ENCODE measurements at regions not wholly inside any gene's neighbourhood (a gene's known extent, or its start where the extent isn't known, plus 50 kb on each side); places are given as distances from the start of the nearest gene placed in this dataset.

GRCh38 chr16:65515193-65515592 lies 393.3 kb upstream of the CDH11 start:
- no peak for DNase-seq (ENCODE audit: low read depth)
- Histone ChIP-seq H3K27me3 (ENCODE audit: control insufficient read depth, insufficient read depth, low read length) (no peaks in the 10 kb centered on the region; the same call in 1 of the 2 replicates), H3K4me3 (ENCODE audit: low read depth, low read length) (no peak overlapping the region), H3K36me3 (ENCODE audit: control insufficient read depth, insufficient read depth, low read length) (no peaks in the 10 kb centered on the region)
- TF ChIP-seq CTCF (IDR thresholded peaks at IDR 0.05; ENCODE audit: insufficient read depth, low read depth, low read length), result no peak
- ChIA-PET POLR2A (no interaction called here), CTCF (no interaction called here)

- Histone ChIP-seq H3K27me3 (ENCODE audit: control insufficient read depth, insufficient read depth, low read length) (no peaks in the 10 kb centered on the region), H3K36me3 (ENCODE audit: control insufficient read depth, insufficient read depth, low read length) (no peaks in the 10 kb centered on the region), H3K4me3 (ENCODE audit: low read depth, low read length) (no peak overlapping the region)
- TF ChIP-seq CTCF (IDR thresholded peaks at IDR 0.05; ENCODE audit: insufficient read depth, low read depth, low read length), result no peak
- no peak for DNase-seq (ENCODE audit: low read depth)
- POLR2A ChIA-PET, result no interaction called here
- CTCF ChIA-PET, result no interaction called here
These were observed 389.0 kb upstream of the CDH11 start for GRCh38 chr16:65510850-65511249.

GRCh38 chr16:65510241-65510640 lies 388.4 kb upstream of the CDH11 start:
- ChIA-PET POLR2A (no interaction called here), CTCF (no interaction called here)
- DNase-seq (ENCODE audit: low read depth), result no peak
- H3K4me3 ChIP-seq (ENCODE audit: low read depth, low read length), result no peak overlapping the region
- no peak for TF ChIP-seq CTCF (IDR thresholded peaks at IDR 0.05; ENCODE audit: insufficient read depth, low read depth, low read length)
- no peaks in the 10 kb centered on the region for H3K36me3 ChIP-seq (ENCODE audit: control insufficient read depth, insufficient read depth, low read length)
- no peaks in the 10 kb centered on the region for H3K27me3 ChIP-seq (ENCODE audit: control insufficient read depth, insufficient read depth, low read length)

GRCh38 chr16:65509172-65509571 lies 387.3 kb upstream of the CDH11 start:
- ChIA-PET POLR2A (no interaction called here), CTCF (no interaction called here)
- Histone ChIP-seq H3K36me3 (ENCODE audit: control insufficient read depth, insufficient read depth, low read length) (no peaks in the 10 kb centered on the region), H3K4me3 (ENCODE audit: low read depth, low read length) (no peak overlapping the region), H3K27me3 (ENCODE audit: control insufficient read depth, insufficient read depth, low read length) (no peaks in the 10 kb centered on the region)
- TF ChIP-seq CTCF (IDR thresholded peaks at IDR 0.05; ENCODE audit: insufficient read depth, low read depth, low read length), result no peak
- no peak for DNase-seq (ENCODE audit: low read depth)

- H3K27me3 ChIP-seq (ENCODE audit: control insufficient read depth, insufficient read depth, low read length), result no peaks in the 10 kb centered on the region
- ChIA-PET CTCF (interaction anchor here (1.2 kb wide), 1 partner anchor 18 kb away, joined by 3 read pairs; no protein-coding TSS in a partner anchor), POLR2A (no interaction called here)
- no peak overlapping the region for H3K4me3 ChIP-seq (ENCODE audit: low read depth, low read length)
- DNase-seq (ENCODE audit: low read depth), result no peak
- no peak for TF ChIP-seq CTCF (IDR thresholded peaks at IDR 0.05; ENCODE audit: insufficient read depth, low read depth, low read length)
- H3K36me3 ChIP-seq (ENCODE audit: control insufficient read depth, insufficient read depth, low read length), result no peaks in the 10 kb centered on the region
These were observed 379.1 kb upstream of the CDH11 start for GRCh38 chr16:65500919-65501318.
